ENCODE measurements at regions not wholly inside any gene's neighbourhood (a gene's known extent, or its start where the extent isn't known, plus 50 kb on each side); places are given as distances from the start of the nearest gene placed in this dataset.

DNA sequence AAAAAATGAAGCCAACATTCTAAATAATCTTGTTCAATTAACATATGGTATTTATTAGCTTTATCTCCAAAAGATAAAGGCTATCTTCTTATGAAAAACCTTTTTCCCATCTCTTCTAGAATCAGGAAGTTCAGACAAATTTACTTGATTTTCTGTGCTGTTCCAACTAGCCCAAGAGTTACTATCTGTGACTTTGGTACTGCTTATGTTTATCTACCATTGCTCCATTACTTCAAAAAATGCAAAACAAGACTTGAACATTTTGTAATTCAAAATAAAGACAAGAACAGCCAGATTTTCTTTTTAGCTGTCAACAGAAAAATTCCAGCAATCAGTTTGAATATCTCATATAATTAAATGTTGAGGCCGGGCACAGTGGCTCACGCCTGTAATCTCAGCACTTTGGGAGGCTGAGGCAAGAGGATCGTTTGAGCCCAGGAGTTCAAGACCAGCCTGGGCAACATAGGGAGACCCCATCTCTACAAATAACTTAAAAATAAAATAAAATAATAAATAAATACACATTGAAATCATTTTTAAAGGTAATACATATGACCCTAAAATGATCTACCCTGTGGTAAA, 188.5 kb downstream of the LTN1 start:
- TF ChIP-seq, protein P1, sequence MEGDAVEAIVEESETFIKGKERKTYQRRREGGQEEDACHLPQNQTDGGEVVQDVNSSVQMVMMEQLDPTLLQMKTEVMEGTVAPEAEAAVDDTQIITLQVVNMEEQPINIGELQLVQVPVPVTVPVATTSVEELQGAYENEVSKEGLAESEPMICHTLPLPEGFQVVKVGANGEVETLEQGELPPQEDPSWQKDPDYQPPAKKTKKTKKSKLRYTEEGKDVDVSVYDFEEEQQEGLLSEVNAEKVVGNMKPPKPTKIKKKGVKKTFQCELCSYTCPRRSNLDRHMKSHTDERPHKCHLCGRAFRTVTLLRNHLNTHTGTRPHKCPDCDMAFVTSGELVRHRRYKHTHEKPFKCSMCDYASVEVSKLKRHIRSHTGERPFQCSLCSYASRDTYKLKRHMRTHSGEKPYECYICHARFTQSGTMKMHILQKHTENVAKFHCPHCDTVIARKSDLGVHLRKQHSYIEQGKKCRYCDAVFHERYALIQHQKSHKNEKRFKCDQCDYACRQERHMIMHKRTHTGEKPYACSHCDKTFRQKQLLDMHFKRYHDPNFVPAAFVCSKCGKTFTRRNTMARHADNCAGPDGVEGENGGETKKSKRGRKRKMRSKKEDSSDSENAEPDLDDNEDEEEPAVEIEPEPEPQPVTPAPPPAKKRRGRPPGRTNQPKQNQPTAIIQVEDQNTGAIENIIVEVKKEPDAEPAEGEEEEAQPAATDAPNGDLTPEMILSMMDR (IDR thresholded peaks at IDR 0.05; ENCODE audit: borderline replicate concordance, extremely low read depth, low read length, poor library complexity, severe bottlenecking) = no peak
- no peak for TF ChIP-seq EZH2 (IDR thresholded peaks at IDR 0.05; ENCODE audit: borderline replicate concordance, low read depth, low read length, severe bottlenecking)
